Heart left ventricle (tissue), 16 donors: ENCODE measurements at regions not wholly inside any gene's neighbourhood (a gene's known extent, or its start where the extent isn't known, plus 50 kb on each side); places are given as distances from the start of the nearest gene placed in this dataset.
A peak's percentile ranks its signal among the peaks of the same experiment; 100 is the strongest.

Source experiments
- ATAC-seq, 4 donors: fragments of 200-7000 bp; cut with Tn5 transposase; one replicate each; pipeline ENCODE4 v1.9.1; 2020 to 2022; ENCODE audit warnings: moderate library complexity in 4 of 4, mild to moderate bottlenecking in 3 of 4, moderate number of reproducible peaks in 1 of 4
- DNase-seq, 5 donors: peaks; one replicate each; pipeline ENCODE4 v3.0.0-alpha.2; 2020
- H3K27ac ChIP-seq, 12 donors: fragments of 200-600 bp; sonication (generic) in 4 of 12; one replicate each; pipeline versions ENCODE4 v1.5.0 to v1.8.0; 2016 to 2022; ENCODE audit warnings: mild to moderate bottlenecking in 2 of 12
- H3K27me3 ChIP-seq, 9 donors: fragments of 200-600 bp; sonication (generic) in 2 of 9; one replicate each; pipeline versions ENCODE4 v1.5.1 to v1.8.0; 2016 to 2022; ENCODE audit warnings: mild to moderate bottlenecking in 3 of 9
- H3K36me3 ChIP-seq, 9 donors: fragments of 200-600 bp; sonication (generic) in 2 of 9; one replicate each; pipeline versions ENCODE4 v1.5.0 to v1.8.0; 2018 to 2022; ENCODE audit warnings: mild to moderate bottlenecking in 2 of 9
- H3K4me1 ChIP-seq, 12 donors: fragments of 200-600 bp; sonication (generic) in 4 of 12; one replicate each; pipeline versions ENCODE4 v1.5.0 to v1.8.0; 2016 to 2022; ENCODE audit warnings: mild to moderate bottlenecking in 3 of 12
- H3K4me3 ChIP-seq, 12 donors: fragments of 200-600 bp; sonication (generic) in 4 of 12; one replicate each; pipeline versions ENCODE4 v1.5.0 to v1.8.0; 2017 to 2022; ENCODE audit warnings: mild to moderate bottlenecking in 9 of 12, moderate library complexity in 4 of 12
- H3K9me3 ChIP-seq, 12 donors: fragments of 200-600 bp; sonication (generic) in 4 of 12; one replicate each; pipeline versions ENCODE4 v1.5.0 to v1.8.0; 2016 to 2022; ENCODE audit warnings: mild to moderate bottlenecking in 1 of 12
- POLR2A ChIP-seq, 2 donors: fragments of 450-650 bp; IDR thresholded peaks; one replicate each; pipeline ENCODE4 v1.6.1; 2017; ENCODE audit warnings: antibody characterized with exemption in 2 of 2, mild to moderate bottlenecking in 2 of 2, moderate library complexity in 2 of 2
- WGBS, 4 donors: extraction: QIAGEN DNeasy Blood & Tissue Kit in 2 of 4; methylation state at CpG; one replicate each; pipeline versions ENCODE4 v1.1.5 to v1.1.7; 2013 to 2018; 5-methylcytosine and 5-hydroxymethylcytosine counted together
- intact Hi-C, 10 donors: fragments of 100-400 bp; cut with DNase I; formaldehyde crosslinking; loops; one replicate each; pipeline versions ENCODE4 v1.11.1 to v1.14.2; 2022
- TF ChIP-seq, protein P1 (sequence below), 12 donors: fragments of 200-600 bp; sonication (generic) in 4 of 12; IDR thresholded peaks; one replicate each; pipeline versions ENCODE4 v1.5.0 to v1.8.0; 2018 to 2022; ENCODE audit warnings: antibody characterized with exemption in 12 of 12, mild to moderate bottlenecking in 5 of 12
- donor health status: ischemic (EF 13 %, LVEDD 7.1; RV severe dilation, severe dysfunction).
- donor health status: healthy with polysubstance abuse.
- donor health status: DM: no; HTN: yes; CAD: no.
- donor health status: DM: no; HTN: no; CAD: no.
- donor health status: ischemic (EF 25% LVEDD 6.9; RV normal size, moderate dysfunction).
- donor health status: ischemic (EF 25% LVEDD 5.7; RV mildly dilated, moderate dysfunction).
- donor health status: healthy.
- donor health status: DM: yes; HTN: yes; CAD: no.
- donor health status: ischemic (EF 35%, LVEDD 5.7; RV mildly dilated, moderate dysfunction).
- donor health status: nonischemic (EF 11% LVEDD 7.7; RV severe dilation, severe dysfunction).
- donor health status: DM: yes; HTN: yes; CAD: no.
- donor health status: PGD.
- donor health status: ischemic (EF 29% LVEDD 5.4; RV normal size, mild dysfunction).
- donor health status: nonischemic (EF 23%, LVEDD 6.1; RV moderate dilation, normal function).

DNA sequence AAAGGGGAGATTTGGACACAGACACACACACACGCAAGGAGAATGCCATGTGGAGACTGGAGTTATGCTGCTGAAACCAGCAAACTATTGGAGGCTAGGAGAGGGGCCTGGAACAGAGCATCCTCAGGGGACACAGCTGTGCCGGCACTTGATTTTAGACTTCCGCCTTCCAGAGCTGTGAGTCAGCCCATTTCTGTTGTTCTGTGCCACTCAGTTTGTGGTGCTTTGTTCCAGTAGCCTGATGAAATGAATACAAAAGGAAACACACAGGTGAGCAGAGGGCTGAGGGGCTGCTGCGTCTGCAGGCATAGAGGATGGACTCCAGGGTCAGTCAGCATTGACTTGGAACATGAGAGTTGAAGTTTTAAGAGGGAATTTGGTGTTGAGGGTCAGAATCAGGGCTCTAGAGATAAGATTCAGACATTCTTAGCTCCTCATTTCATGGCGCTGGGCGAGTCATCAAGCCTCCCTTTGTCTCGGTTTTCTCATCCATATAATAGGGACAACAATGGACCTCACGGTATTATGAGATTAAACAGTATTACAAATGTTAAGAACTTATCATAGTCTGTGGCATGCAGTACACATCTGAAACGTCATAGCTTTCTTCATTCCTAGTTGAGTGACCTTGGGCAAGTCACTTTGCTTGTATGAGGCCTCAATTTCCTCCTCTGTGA lies 191.0 kb downstream of the MIAT start:
- Histone ChIP-seq H3K9me3 (no peaks in the 10 kb centered on the region), H3K36me3 (no peaks in the 10 kb centered on the region), H3K27ac (no peak overlapping the region), H3K4me3 (no peak overlapping the region), H3K27me3 (no peaks in the 10 kb centered on the region), H3K4me1 (peaks cover 0 to 18% (median 0%) of the 10 kb centered on the region in 12 donors)
- no peak for DNase-seq
- WGBS, 4 donors, result 71 to 85% (median 78%) methylated on average over 9 of the region's 9 CpGs
- intact Hi-C loops, result no loop called here
- TF ChIP-seq POLR2A (IDR thresholded peaks at IDR 0.05), result no peak
- TF ChIP-seq, protein P1, sequence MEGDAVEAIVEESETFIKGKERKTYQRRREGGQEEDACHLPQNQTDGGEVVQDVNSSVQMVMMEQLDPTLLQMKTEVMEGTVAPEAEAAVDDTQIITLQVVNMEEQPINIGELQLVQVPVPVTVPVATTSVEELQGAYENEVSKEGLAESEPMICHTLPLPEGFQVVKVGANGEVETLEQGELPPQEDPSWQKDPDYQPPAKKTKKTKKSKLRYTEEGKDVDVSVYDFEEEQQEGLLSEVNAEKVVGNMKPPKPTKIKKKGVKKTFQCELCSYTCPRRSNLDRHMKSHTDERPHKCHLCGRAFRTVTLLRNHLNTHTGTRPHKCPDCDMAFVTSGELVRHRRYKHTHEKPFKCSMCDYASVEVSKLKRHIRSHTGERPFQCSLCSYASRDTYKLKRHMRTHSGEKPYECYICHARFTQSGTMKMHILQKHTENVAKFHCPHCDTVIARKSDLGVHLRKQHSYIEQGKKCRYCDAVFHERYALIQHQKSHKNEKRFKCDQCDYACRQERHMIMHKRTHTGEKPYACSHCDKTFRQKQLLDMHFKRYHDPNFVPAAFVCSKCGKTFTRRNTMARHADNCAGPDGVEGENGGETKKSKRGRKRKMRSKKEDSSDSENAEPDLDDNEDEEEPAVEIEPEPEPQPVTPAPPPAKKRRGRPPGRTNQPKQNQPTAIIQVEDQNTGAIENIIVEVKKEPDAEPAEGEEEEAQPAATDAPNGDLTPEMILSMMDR (IDR thresholded peaks at IDR 0.05), result no peak
- ATAC-seq, result peak in 2 of 4 donors; percentile 46 to 63

DNA sequence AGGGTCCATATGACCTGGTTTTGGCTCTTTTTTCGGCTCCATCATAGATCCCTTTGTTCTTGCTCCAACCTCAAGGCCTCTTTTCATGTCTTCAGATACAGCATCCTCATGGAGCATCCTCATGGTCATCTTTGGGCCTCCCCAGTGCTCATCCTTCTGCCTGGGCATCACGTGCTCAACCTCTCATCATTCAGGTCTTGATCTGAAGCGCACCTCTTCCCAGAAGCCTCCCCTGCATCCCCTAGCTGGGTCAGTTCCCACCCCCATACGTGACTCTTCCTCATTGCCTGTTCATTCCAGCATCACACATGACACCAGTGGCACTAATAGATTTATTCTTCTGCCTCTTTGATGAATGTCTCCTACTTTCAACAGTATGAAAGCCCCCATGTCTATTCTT lies 192.2 kb downstream of the MIAT start:
- Histone ChIP-seq H3K27me3 (no peaks in the 10 kb centered on the region), H3K4me1 (peaks cover 0 to 18% (median 0%) of the 10 kb centered on the region in 12 donors), H3K4me3 (no peak overlapping the region), H3K36me3 (no peaks in the 10 kb centered on the region), H3K27ac (no peak overlapping the region), H3K9me3 (no peaks in the 10 kb centered on the region)
- DNase-seq (no peak), ATAC-seq (no peak)
- WGBS, 4 donors, result 90 to 98% (median 95%) methylated on average over 4 of the region's 4 CpGs
- intact Hi-C loops, result no loop called here
- TF ChIP-seq, protein P1 (IDR thresholded peaks at IDR 0.05), result no peak
- no peak for TF ChIP-seq POLR2A (IDR thresholded peaks at IDR 0.05)

DNA sequence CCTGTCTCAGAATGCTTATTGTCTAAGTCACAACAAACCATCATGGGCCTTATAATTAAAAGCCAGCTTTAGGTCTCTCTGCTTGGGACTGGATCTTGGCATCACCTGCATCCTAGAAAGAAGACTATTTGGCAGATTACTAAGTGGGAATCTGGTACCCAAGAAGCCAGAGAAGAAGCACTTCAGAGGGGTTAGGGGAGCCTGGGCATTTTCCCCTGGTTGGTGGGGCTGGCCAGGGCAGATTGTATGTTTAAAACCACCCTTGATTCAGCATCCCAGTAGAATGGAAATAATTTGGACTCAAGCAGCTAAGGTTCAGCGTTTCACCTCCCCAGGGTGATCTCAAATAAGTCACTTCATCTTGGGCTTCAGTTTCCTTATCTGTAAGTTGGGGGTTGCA lies 193.7 kb downstream of the MIAT start:
- TF ChIP-seq POLR2A (IDR thresholded peaks at IDR 0.05), result no peak
- TF ChIP-seq, protein P1 (IDR thresholded peaks at IDR 0.05), result no peak
- Histone ChIP-seq H3K36me3 (no peaks in the 10 kb centered on the region), H3K9me3 (no peaks in the 10 kb centered on the region), H3K27me3 (no peaks in the 10 kb centered on the region), H3K27ac (no peak overlapping the region), H3K4me1 (peaks cover 0 to 10% (median 0%) of the 10 kb centered on the region in 12 donors), H3K4me3 (no peak overlapping the region)
- 62 to 79% (median 67%) methylated on average over 1 of the region's 1 CpG for WGBS, 4 donors
- ATAC-seq (no peak), DNase-seq (no peak)
- intact Hi-C loops, result no loop called here

DNA sequence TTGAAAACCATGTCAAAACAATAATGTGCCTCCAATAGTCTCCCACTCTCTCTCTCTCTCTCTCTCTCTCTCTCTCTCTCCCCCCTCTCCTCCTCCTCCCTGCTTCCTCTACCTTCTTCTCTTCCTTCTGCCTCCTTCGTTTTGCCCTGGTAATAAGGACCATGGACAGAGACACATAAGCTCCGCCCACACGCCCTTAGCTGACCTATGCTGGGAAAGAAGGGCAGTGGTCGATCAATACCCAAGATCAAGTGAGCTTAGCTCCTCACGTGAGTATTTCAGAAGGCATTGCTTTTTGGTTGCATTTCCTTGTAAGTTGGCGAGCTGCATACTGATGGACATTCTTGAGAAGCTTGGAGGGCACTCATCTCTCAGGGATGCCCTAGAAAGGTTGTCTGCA lies 194.8 kb downstream of the MIAT start:
- no peaks in the 10 kb centered on the region for H3K36me3 ChIP-seq
- H3K27me3 ChIP-seq, result no peaks in the 10 kb centered on the region
- H3K9me3 ChIP-seq, result no peaks in the 10 kb centered on the region
- H3K4me1 ChIP-seq, result peaks cover 0 to 10% (median 0%) of the 10 kb centered on the region in 12 donors
- DNase-seq, result no peak
- no peak overlapping the region for H3K4me3 ChIP-seq
- 56 to 67% (median 62%) methylated on average over 6 of the region's 6 CpGs for WGBS, 4 donors
- no peak for ATAC-seq
- TF ChIP-seq, protein P1 (IDR thresholded peaks at IDR 0.05), result no peak
- no peak for TF ChIP-seq POLR2A (IDR thresholded peaks at IDR 0.05)
- H3K27ac ChIP-seq, result no peak overlapping the region
- intact Hi-C loops, result no loop called here
